Prostate gland (tissue), 2 donors: ENCODE measurements at regions not wholly inside any gene's neighbourhood (a gene's known extent, or its start where the extent isn't known, plus 50 kb on each side); places are given as distances from the start of the nearest gene placed in this dataset.

Experiments used
- CTCF ChIP-seq, 4 experiments: fragments of 200-600 bp in 2 of 4; fragments of 450-650 bp in 2 of 4; sonication (generic) in 2 of 4; IDR thresholded peaks; 1 replicate in 3 of 4; 2 replicates in 1 of 4; pipeline ENCODE4 v1.5.1; 2016 to 2019; ENCODE audit warnings: antibody characterized with exemption in 4 of 4, mild to moderate bottlenecking in 2 of 4, moderate library complexity in 2 of 4
- POLR2AphosphoS5 ChIP-seq: sonication (generic); formaldehyde crosslinking; IDR thresholded peaks from one replicate; pipeline ENCODE4 v1.6.1; 2017; ENCODE audit warnings: antibody characterized with exemption

- no peak for TF ChIP-seq POLR2AphosphoS5
- TF ChIP-seq CTCF (IDR thresholded peaks at IDR 0.05), result no peak
Measured at GRCh38 chr1:242754125-242754524, 229.6 kb upstream of the PLD5 start.
